H1 (cell line): ENCODE measurements at regions not wholly inside any gene's neighbourhood (a gene's known extent, or its start where the extent isn't known, plus 50 kb on each side); places are given as distances from the start of the nearest gene placed in this dataset.

Experiments used
- CTCF ChIA-PET: fragments of 300-600 bp; sonication (Branson Sonifier 250); formaldehyde crosslinking; loops from one replicate; lab custom pipeline; 2021; ENCODE audit not compliant: partially characterized antibody; lab: Charles Lee
- POLR2A ChIA-PET: fragments of 300-600 bp; sonication (Branson Sonifier 250); formaldehyde crosslinking; loops from one replicate; lab custom pipeline; 2021; ENCODE audit warnings: inconsistent platforms; ENCODE audit not compliant: partially characterized antibody; lab: Charles Lee
- DNase-seq, 2 experiments: peaks; one replicate each; pipeline versions ENCODE4 v3.0.0 to v3.0.0-alpha.2; 2010 to 2022; ENCODE audit warnings: low spot score in 2 of 2, low read depth in 1 of 2, mixed read lengths in 1 of 2
- FAIRE-seq: peaks from 2 replicates; lab custom pipeline; 2011; peaks lifted over from hg19 to GRCh38; lab: Jason Lieb, UNC
- H2AFZ ChIP-seq: 2 replicates; pipeline ENCODE4 v1.8.1; 2012; ENCODE audit warnings: low read length, inconsistent platforms
- H2AK5ac ChIP-seq: 2 replicates; pipeline ENCODE4 v1.6.1; 2013; ENCODE audit warnings: low read depth, low read length
- H2BK120ac ChIP-seq: replicated peaks from 2 replicates; pipeline ENCODE3; 2013; ENCODE audit warnings: low read depth, low read length, inconsistent platforms
- H2BK12ac ChIP-seq: 2 replicates; pipeline ENCODE4 v1.6.1; 2013; ENCODE audit warnings: low read depth, low read length
- H2BK15ac ChIP-seq: 2 replicates; pipeline ENCODE4 v1.6.1; 2013; ENCODE audit warnings: low read length
- H2BK20ac ChIP-seq: 2 replicates; pipeline ENCODE4 v1.6.1; 2013; ENCODE audit warnings: low read length
- H2BK5ac ChIP-seq: 2 replicates; pipeline ENCODE4 v1.6.1; 2013; ENCODE audit warnings: low read depth, low read length
- H3K14ac ChIP-seq: 2 replicates; pipeline ENCODE4 v1.6.1; 2013; ENCODE audit warnings: inconsistent platforms; ENCODE audit not compliant: insufficient read length
- H3K18ac ChIP-seq: 2 replicates; pipeline ENCODE4 v1.6.1; 2013; ENCODE audit warnings: low read length; ENCODE audit errors: extremely low read depth
- H3K23ac ChIP-seq: 2 replicates; pipeline ENCODE4 v1.6.1; 2013; ENCODE audit warnings: inconsistent platforms; ENCODE audit not compliant: insufficient read length
- H3K23me2 ChIP-seq: 2 replicates; pipeline ENCODE4 v1.6.1; 2013; ENCODE audit warnings: low read depth, low read length
- H3K27ac ChIP-seq: 2 replicates; pipeline ENCODE4 v1.6.1; 2011; ENCODE audit warnings: low read depth, low read length, inconsistent platforms
- H3K27me3 ChIP-seq, 4 experiments: replicated peaks in 1 of 4; 1 replicate in 1 of 4; 2 replicates in 3 of 4; pipeline versions ENCODE4 v1.6.1 to v1.8.1; 2011 to 2013; ENCODE audit warnings: low read length in 3 of 4, mild to moderate bottlenecking in 3 of 4, inconsistent platforms in 2 of 4, mixed read lengths in 2 of 4, moderate library complexity in 1 of 4; ENCODE audit not compliant: control insufficient read depth in 3 of 4, insufficient read depth in 3 of 4; ENCODE audit errors: extremely low read depth in 1 of 4
- H3K36me3 ChIP-seq, 4 experiments: 2 replicates each; pipeline versions ENCODE4 v1.6.1 to v1.8.1; 2011 to 2013; ENCODE audit warnings: mild to moderate bottlenecking in 4 of 4, low read length in 3 of 4, moderate library complexity in 2 of 4, control low read depth in 1 of 4, inconsistent platforms in 1 of 4; ENCODE audit not compliant: insufficient read depth in 4 of 4, control insufficient read depth in 2 of 4
- H3K4ac ChIP-seq: replicated peaks from 2 replicates; pipeline ENCODE3; 2013; ENCODE audit warnings: low read length, low read depth, mixed read lengths, inconsistent platforms; ENCODE audit not compliant: insufficient read length
- H3K4me1 ChIP-seq, 4 experiments: replicated peaks in 1 of 4; 1 replicate in 1 of 4; 2 replicates in 3 of 4; pipeline versions ENCODE4 v1.6.1 to v1.8.1; 2011 to 2013; ENCODE audit warnings: low read length in 3 of 4, inconsistent platforms in 2 of 4, mixed read lengths in 1 of 4; ENCODE audit not compliant: insufficient read depth in 4 of 4, control insufficient read depth in 3 of 4
- H3K4me2 ChIP-seq, 2 experiments: 2 replicates each; pipeline versions ENCODE4 v1.6.1 to v1.8.1; 2011 to 2013; ENCODE audit warnings: low read depth in 2 of 2, low read length in 2 of 2, control low read depth in 1 of 2, inconsistent platforms in 1 of 2, mild to moderate bottlenecking in 1 of 2; ENCODE audit not compliant: insufficient read depth in 1 of 2
- H3K4me3 ChIP-seq, 4 experiments: fragments of 200-600, 300-600 bp in 1 of 4; sonication (generic), shearing (Covaris generic), sonication (Bioruptor Twin) in 1 of 4; 2 replicates each; pipeline versions ENCODE4 v1.5.1 to v1.8.1; 2011 to 2016; ENCODE audit warnings: low read length in 4 of 4, low read depth in 3 of 4, control low read depth in 2 of 4, inconsistent platforms in 2 of 4, mild to moderate bottlenecking in 2 of 4, mixed read lengths in 1 of 4, moderate library complexity in 1 of 4; ENCODE audit not compliant: insufficient read depth in 2 of 4; ENCODE audit errors: extremely low read depth in 1 of 4
- H3K56ac ChIP-seq: replicated peaks from 2 replicates; pipeline ENCODE3; 2013; ENCODE audit warnings: low read depth, mild to moderate bottlenecking, mixed read lengths, low read length, inconsistent platforms; ENCODE audit not compliant: insufficient read length
- H3K79me1 ChIP-seq: 2 replicates; pipeline ENCODE4 v1.6.1; 2013; ENCODE audit warnings: low read depth, low read length, control low read depth
- H3K79me2 ChIP-seq, 2 experiments: 2 replicates each; pipeline versions ENCODE4 v1.6.1 to v1.8.1; 2012 to 2013; ENCODE audit warnings: low read length in 2 of 2, mild to moderate bottlenecking in 2 of 2, inconsistent platforms in 1 of 2; ENCODE audit not compliant: insufficient read depth in 2 of 2, control insufficient read depth in 1 of 2
- H3K9ac ChIP-seq, 4 experiments: replicated peaks in 1 of 4; 1 replicate in 1 of 4; 2 replicates in 3 of 4; pipeline versions ENCODE4 v1.6.1 to v1.8.1; 2011 to 2013; ENCODE audit warnings: low read depth in 3 of 4, low read length in 3 of 4, control low read depth in 2 of 4, mild to moderate bottlenecking in 2 of 4, moderate library complexity in 2 of 4, inconsistent platforms in 1 of 4; ENCODE audit errors: extremely low read depth in 1 of 4
- H3K9me3 ChIP-seq, 2 experiments: 2 replicates each; pipeline versions ENCODE4 v1.6.1 to v1.8.1; 2012 to 2013; ENCODE audit warnings: mild to moderate bottlenecking in 2 of 2, moderate library complexity in 2 of 2, control low read depth in 1 of 2, inconsistent platforms in 1 of 2, low read depth in 1 of 2, low read length in 1 of 2, mixed read lengths in 1 of 2; ENCODE audit not compliant: insufficient read depth in 2 of 2
- H4K20me1 ChIP-seq, 2 experiments: replicated peaks in 1 of 2; 2 replicates each; pipeline versions ENCODE3 to v1.8.1; 2011 to 2013; ENCODE audit warnings: inconsistent platforms in 2 of 2, low read length in 2 of 2, mild to moderate bottlenecking in 1 of 2; ENCODE audit not compliant: insufficient read depth in 2 of 2, control insufficient read depth in 1 of 2
- H4K5ac ChIP-seq: 2 replicates; pipeline ENCODE4 v1.6.1; 2013; ENCODE audit warnings: low read length, low read depth, mixed read lengths, inconsistent platforms; ENCODE audit not compliant: insufficient read length
- H4K8ac ChIP-seq: 2 replicates; pipeline ENCODE4 v1.8.0; 2013; ENCODE audit warnings: mild to moderate bottlenecking, moderate library complexity, low read length, inconsistent platforms; ENCODE audit not compliant: insufficient read depth; ENCODE audit errors: extremely low read depth
- H4K91ac ChIP-seq: replicated peaks from 2 replicates; pipeline ENCODE3; 2013; ENCODE audit warnings: low read length, mixed read lengths, inconsistent platforms; ENCODE audit not compliant: insufficient read length
- KDM5A ChIP-seq: fragments of 200-600 bp; IDR thresholded peaks from 2 replicates; pipeline ENCODE4 v1.7.1; 2012; ENCODE audit warnings: mild to moderate bottlenecking, low read length, inconsistent platforms, mixed read lengths
- POLR2AphosphoS5 ChIP-seq: IDR thresholded peaks from 2 replicates; pipeline ENCODE4 v1.6.1; 2011; ENCODE audit warnings: low read depth, low read length
- SIX5 ChIP-seq: IDR thresholded peaks from 2 replicates; pipeline ENCODE4 v1.6.1; 2011; ENCODE audit warnings: mild to moderate bottlenecking, low read depth, low read length
- WGBS, 2 experiments: shearing (Covaris generic) in 1 of 2; methylation state at CpG; one replicate each; pipeline versions ENCODE4 v1.1.6 to v1.1.7; 2013 to 2015; ENCODE audit warnings: low lambda C conversion rate in 2 of 2, mixed read lengths in 2 of 2, inconsistent platforms in 1 of 2, low coverage in 1 of 2, missing lambda C conversion rate in 1 of 2; ENCODE audit not compliant: insufficient replicate concordance in 2 of 2, insufficient coverage in 1 of 2, insufficient read length in 1 of 2; ENCODE audit errors: extremely low coverage in 1 of 2, missing lambda C conversion rate in 1 of 2; 5-methylcytosine and 5-hydroxymethylcytosine counted together
- TF ChIP-seq, protein P1 (sequence below): IDR thresholded peaks from 2 replicates; pipeline ENCODE4 v1.6.1; 2012; ENCODE audit warnings: inconsistent platforms

DNA sequence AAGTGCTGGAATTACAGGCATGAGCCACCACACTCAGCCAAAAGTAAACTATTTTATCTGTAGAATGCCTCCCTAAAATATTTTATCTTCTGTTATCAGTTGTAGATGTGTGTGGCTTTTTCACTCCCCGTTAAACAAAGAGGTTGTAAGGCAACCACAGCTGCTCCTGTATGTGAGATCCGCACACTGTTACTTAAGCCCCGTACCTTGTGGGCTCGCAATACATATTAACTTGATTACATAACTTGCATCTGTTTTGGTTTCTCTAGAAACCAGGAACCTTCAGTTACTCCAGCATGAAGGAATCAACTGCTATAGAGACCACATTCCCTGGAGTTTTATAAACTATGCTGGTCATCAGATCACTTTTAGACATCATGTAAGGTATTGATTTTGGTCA is 420.1 kb upstream of the SLC35B3 start:
- H3K56ac ChIP-seq, result no peak overlapping the region
- H2BK120ac ChIP-seq, result no peak overlapping the region
- H3K4me2 ChIP-seq, result no peak overlapping the region
- H3K36me3 ChIP-seq, result no peaks in the 10 kb centered on the region
- DNase-seq (no peak), FAIRE-seq (no peak)
- no peak overlapping the region for H3K4ac ChIP-seq
- no peak overlapping the region for H2AFZ ChIP-seq
- no peak overlapping the region for H3K18ac ChIP-seq
- no peak overlapping the region for H3K4me3 ChIP-seq
- no peak overlapping the region for H3K23ac ChIP-seq
- H4K8ac ChIP-seq, result no peak overlapping the region
- WGBS, 2 experiments, result 99% methylated on average over 4 of the region's 4 CpGs; no CpG with 5 or more reads in 1 of the 2 experiments
- no peak overlapping the region for H2BK5ac ChIP-seq
- H4K5ac ChIP-seq, result no peak overlapping the region
- H3K79me2 ChIP-seq, result no peaks in the 10 kb centered on the region
- no peak overlapping the region for H3K9ac ChIP-seq
- no peak overlapping the region for H3K14ac ChIP-seq
- no peaks in the 10 kb centered on the region for H4K20me1 ChIP-seq
- H3K4me1 ChIP-seq, result no peaks in the 10 kb centered on the region
- H3K27ac ChIP-seq, result no peak overlapping the region
- no peak overlapping the region for H2BK20ac ChIP-seq
- H3K27me3 ChIP-seq, result no peaks in the 10 kb centered on the region
- H2BK15ac ChIP-seq, result no peak overlapping the region
- no peaks in the 10 kb centered on the region for H3K79me1 ChIP-seq
- no peaks in the 10 kb centered on the region; the same call in 1 of the 2 replicates for H3K23me2 ChIP-seq
- no peaks in the 10 kb centered on the region for H3K9me3 ChIP-seq
- POLR2A ChIA-PET, result no interaction called here
- H2AK5ac ChIP-seq, result no peak overlapping the region
- H4K91ac ChIP-seq, result no peak overlapping the region
- CTCF ChIA-PET, result interaction anchor here (1.0 kb wide), 1 partner anchor 9 kb away, joined by 4 read pairs; no protein-coding TSS in a partner anchor
- no peak overlapping the region for H2BK12ac ChIP-seq
- TF ChIP-seq, protein P1, sequence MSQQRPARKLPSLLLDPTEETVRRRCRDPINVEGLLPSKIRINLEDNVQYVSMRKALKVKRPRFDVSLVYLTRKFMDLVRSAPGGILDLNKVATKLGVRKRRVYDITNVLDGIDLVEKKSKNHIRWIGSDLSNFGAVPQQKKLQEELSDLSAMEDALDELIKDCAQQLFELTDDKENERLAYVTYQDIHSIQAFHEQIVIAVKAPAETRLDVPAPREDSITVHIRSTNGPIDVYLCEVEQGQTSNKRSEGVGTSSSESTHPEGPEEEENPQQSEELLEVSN, result no peak
- TF ChIP-seq POLR2AphosphoS5 (no peak), KDM5A (no peak), SIX5 (no peak)
